Thymus (tissue), 11 donors: ENCODE measurements at regions not wholly inside any gene's neighbourhood (a gene's known extent, or its start where the extent isn't known, plus 50 kb on each side); places are given as distances from the start of the nearest gene placed in this dataset.
"Not testable (repeated sequence)": the region's sequence is repeated elsewhere in the genome, so short reads cannot be mapped to it uniquely, and the experiment has no call there.

Source experiments
- DNase-seq, 9 donors: peaks; one replicate each; pipeline ENCODE4 v3.0.0-alpha.2; 2013; ENCODE audit warnings: low spot score in 9 of 9, low read depth in 6 of 9, missing footprints in 1 of 9
- H3K27ac ChIP-seq, 2 donors: one replicate each; pipeline ENCODE4 v1.5.1; 2013; ENCODE audit warnings: control low read depth in 1 of 2, low read depth in 1 of 2, low read length in 1 of 2, mild to moderate bottlenecking in 1 of 2, moderate library complexity in 1 of 2
- H3K27me3 ChIP-seq, 2 donors: one replicate each; pipeline ENCODE4 v1.5.1; 2013; ENCODE audit warnings: low read length in 1 of 2; ENCODE audit not compliant: control insufficient read depth in 2 of 2, insufficient read depth in 1 of 2
- H3K36me3 ChIP-seq, 2 donors: one replicate each; pipeline ENCODE4 v1.5.1; 2013; ENCODE audit warnings: low read length in 1 of 2, mild to moderate bottlenecking in 1 of 2, moderate library complexity in 1 of 2; ENCODE audit not compliant: control insufficient read depth in 2 of 2, insufficient read depth in 2 of 2
- H3K4me1 ChIP-seq, 2 donors: one replicate each; pipeline ENCODE4 v1.5.1; 2013; ENCODE audit warnings: low read length in 2 of 2; ENCODE audit not compliant: control insufficient read depth in 2 of 2, insufficient read depth in 2 of 2
- H3K4me3 ChIP-seq, 2 donors: one replicate each; pipeline ENCODE4 v1.5.1; 2013; ENCODE audit warnings: low read length in 2 of 2, control low read depth in 1 of 2, mild to moderate bottlenecking in 1 of 2
- H3K9me3 ChIP-seq, 2 donors: one replicate each; pipeline ENCODE4 v1.5.1; 2013; ENCODE audit warnings: low read length in 1 of 2, mild to moderate bottlenecking in 1 of 2; ENCODE audit not compliant: control insufficient read depth in 2 of 2, insufficient read depth in 1 of 2
- WGBS: extraction: QIAGEN DNeasy Blood & Tissue Kit; methylation state at CpG from one replicate; pipeline ENCODE4 v1.1.7; 2013; 5-methylcytosine and 5-hydroxymethylcytosine counted together
- donor health status: healthy.

DNA sequence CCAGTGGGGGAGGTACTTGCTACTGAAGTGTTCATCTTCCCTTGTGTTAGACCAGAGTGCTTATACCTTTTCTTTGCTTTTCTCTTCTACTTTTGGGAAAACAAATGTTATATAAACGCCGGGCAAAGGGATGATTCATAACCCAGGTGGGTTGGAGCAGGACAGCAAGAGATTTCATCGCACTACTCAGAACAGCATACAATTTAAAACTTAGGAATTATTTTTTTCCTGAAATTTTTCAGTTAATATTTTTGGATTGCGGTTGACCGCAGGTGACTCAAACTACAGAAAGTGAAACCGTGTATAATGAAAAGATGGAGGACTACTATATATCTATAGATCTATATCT is 270.0 kb upstream of the RGMA start:
- H3K4me3 ChIP-seq: no peak overlapping the region

DNA sequence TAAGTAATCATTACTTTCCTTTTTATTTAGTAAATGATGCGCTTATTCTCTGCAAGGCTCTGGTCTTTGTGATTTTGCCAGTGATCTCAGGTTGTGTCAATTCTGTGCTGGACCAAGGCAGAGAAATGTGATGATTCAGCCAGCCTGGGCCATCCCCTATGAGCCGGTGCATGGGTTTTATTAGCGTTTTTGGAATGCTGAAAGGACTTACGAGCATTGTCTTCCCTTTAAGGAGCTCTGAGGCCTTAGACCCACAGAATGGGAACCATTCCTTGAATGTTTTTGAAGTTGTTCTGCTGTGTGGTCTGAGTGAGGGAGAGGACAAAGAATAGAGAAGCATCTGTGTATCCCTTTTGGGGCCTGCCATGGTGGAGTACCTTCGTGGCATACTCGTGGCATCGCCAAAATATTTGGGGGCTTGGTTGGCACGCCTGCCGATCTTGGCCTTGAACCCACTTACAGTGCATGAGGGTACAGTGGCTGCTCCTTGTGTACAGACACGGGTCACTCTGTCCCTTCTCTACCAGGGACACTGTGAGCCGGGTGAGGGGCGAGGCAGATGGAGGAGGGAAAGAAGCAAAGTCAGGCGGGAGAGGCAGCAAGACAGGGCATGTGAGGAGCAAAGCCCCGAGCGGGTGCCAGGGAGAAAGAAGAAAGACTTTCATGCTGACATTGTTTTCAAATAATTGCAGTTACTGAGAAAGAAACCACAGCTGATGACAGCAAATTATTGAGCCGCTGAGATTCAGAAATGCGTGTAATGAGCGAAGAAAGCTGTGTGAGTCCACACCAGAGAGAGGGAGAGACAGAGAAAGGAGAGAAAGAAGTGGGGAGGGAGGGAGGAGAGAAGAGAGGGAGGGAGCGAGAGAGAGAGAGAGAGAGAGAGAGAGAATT is 269.4 kb upstream of the RGMA start:
- Histone ChIP-seq H3K27ac (no peak overlapping the region), H3K27me3 (no peaks in the 10 kb centered on the region), H3K4me3 (no peak overlapping the region), H3K4me1 (peaks cover 0 to 6% of the 10 kb centered on the region in 2 donors), H3K9me3 (peaks cover 0 to 2% of the 10 kb centered on the region in 2 donors), H3K36me3 (no peaks in the 10 kb centered on the region)
- WGBS: 93% methylated on average over 19 of the region's 19 CpGs
- no peak for DNase-seq

More for the DNA sequence above, 270.0 kb upstream of the RGMA start:
- H3K27me3 ChIP-seq: no peaks in the 10 kb centered on the region
- H3K27ac ChIP-seq: no peak overlapping the region
- peaks cover 0 to 6% of the 10 kb centered on the region in 2 donors for H3K4me1 ChIP-seq
- WGBS: 94% methylated on average over 6 of the region's 6 CpGs
- peaks cover 0 to 3% of the 10 kb centered on the region in 2 donors for H3K9me3 ChIP-seq
- no peaks in the 10 kb centered on the region for H3K36me3 ChIP-seq
- no peak for DNase-seq

DNA sequence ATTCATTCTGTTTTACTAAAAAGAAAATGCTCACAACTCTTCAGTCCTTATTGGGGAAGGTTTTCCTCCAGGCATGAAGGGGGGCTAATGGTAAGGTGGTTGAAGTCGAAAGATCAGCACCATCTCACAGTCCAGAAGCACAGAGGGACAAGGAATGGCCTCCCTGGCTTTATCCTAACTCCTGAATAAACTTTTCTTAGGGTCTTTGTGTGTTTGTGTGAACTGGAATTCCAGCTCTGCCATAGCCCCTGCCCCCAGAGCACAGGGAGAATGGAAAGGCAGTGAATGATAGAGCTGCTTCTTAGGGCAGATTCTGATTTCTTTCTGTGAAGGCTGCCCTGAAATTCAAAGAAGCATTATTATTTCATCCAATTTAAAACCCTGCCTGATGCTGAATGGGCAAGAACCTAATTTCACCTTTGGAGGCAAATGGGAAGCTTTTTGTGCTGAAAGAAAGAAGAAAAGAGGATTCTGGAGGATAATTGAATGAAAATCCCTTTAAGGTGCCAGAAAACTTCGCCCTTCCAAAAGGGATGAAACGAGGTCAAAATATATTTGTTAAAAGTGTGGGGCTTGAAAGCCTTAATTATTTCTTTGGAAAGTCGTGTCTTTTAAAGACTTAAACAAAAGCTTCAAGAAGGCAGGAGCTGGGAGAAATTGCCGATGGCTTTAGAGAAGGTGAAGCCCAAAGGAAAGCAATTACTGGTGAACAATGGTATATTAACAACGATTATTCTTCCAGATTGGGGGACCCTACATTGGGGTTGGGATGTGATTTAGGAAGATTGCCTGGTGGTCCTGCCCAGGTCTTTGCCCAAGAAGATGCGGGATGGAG is 259.9 kb upstream of the RGMA start:
- H3K27ac ChIP-seq: no peak overlapping the region
- DNase-seq: no peak
- no peaks in the 10 kb centered on the region for H3K27me3 ChIP-seq
- H3K9me3 ChIP-seq: no peaks in the 10 kb centered on the region
- H3K4me1 ChIP-seq: no peaks in the 10 kb centered on the region
- WGBS: 94% methylated on average over 7 of the region's 7 CpGs
- no peaks in the 10 kb centered on the region for H3K36me3 ChIP-seq
- no peak overlapping the region for H3K4me3 ChIP-seq

DNA sequence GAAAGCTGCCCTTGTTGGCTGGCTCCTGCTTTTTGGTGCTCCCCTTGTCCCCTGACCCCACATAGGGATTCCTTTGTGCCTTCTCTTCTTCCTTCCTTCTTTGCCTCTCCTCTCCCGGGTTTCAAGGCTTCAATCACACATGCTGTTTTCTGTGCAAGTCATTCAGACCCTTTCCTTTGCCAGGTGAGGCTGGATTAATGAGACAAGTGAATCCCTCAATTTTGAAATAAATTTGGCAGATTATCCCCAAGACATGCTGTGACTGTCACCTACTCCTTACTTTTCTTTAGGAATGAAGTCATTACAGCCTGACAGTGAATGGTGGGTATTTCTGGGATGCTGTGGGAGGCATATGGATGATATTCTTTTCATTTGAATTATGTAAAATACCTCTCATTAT is 259.0 kb upstream of the RGMA start:
- H3K4me3 ChIP-seq: no peak overlapping the region
- no peak for DNase-seq
- WGBS: 70% methylated on average over 1 of the region's 1 CpG
- H3K27ac ChIP-seq: no peak overlapping the region
- H3K27me3 ChIP-seq: no peaks in the 10 kb centered on the region
- no peaks in the 10 kb centered on the region for H3K36me3 ChIP-seq
- no peaks in the 10 kb centered on the region for H3K9me3 ChIP-seq
- H3K4me1 ChIP-seq: no peaks in the 10 kb centered on the region

DNA sequence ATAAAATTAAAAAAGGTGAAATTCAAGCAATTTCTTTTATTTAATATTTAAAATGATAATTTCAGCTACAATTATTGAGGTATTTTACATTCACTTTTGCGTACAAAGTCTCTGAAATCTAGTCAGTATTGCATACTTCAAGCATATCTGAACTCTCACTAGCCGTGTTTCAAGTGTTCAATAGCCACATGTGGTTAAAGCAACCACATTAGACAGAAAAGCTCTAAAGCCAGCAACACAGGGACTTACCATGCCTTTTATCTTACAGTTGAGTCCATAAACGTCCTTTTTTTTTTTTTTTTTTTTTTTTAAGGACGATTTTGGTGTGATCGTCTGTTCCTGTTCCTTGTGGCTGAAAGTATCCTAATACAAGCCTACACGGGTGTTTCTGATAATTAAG is 257.0 kb upstream of the RGMA start:
- no peak overlapping the region for H3K27ac ChIP-seq
- no peaks in the 10 kb centered on the region for H3K9me3 ChIP-seq
- no peaks in the 10 kb centered on the region for H3K36me3 ChIP-seq
- H3K4me3 ChIP-seq: no peak overlapping the region
- no peak for DNase-seq
- no peaks in the 10 kb centered on the region for H3K27me3 ChIP-seq
- WGBS: 88% methylated on average over 6 of the region's 6 CpGs
- H3K4me1 ChIP-seq: peaks cover 0 to 3% of the 10 kb centered on the region in 2 donors

DNA sequence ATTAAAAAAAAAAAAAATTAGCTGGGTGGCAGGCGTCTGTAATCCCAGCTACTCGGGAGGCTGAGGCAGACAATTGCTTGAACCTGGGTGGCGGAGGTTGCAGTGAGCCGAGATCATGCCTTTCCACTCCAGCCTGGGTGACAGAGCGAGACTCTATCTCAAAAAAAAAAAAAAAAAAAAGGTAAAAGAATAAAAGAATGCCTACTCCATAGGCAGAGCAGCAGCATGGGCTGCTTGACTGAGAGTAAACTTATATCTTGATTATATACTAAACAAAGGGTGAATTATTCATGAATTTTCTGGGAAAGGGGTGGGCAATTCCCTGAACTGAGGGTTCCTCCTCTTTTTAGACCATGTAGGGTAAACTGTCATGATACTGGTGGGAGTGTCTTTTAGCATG is 254.4 kb upstream of the RGMA start:
- H3K27ac ChIP-seq, H3K9me3 ChIP-seq, H3K27me3 ChIP-seq, H3K4me1 ChIP-seq, DNase-seq, H3K4me3 ChIP-seq, H3K36me3 ChIP-seq: not testable (repeated sequence)
- 97% methylated on average over 5 of the region's 5 CpGs for WGBS

DNA sequence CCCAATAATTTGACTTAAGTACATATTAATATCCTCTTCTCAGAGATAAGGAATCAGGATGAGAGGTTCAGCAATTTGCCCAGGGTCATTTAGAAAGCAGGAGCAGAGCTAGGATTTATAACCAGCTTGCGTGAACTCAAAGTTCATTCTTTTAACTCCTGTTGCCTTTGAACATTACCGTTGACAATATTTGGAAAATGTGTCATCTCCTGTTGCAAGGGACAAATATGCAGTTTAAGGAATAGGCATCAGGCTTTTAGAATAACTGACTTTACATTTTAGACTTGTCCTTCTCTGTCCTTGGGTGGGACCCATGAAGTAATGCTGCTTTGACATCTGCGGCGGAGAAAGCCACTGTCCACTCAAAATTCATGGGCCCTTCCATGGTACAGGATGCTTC is 252.2 kb upstream of the RGMA start:
- DNase-seq: no peak
- no peaks in the 10 kb centered on the region for H3K27me3 ChIP-seq
- over 99% methylated on average over 4 of the region's 4 CpGs for WGBS
- no peak overlapping the region for H3K4me3 ChIP-seq
- H3K9me3 ChIP-seq: no peaks in the 10 kb centered on the region
- no peak overlapping the region for H3K27ac ChIP-seq
- no peaks in the 10 kb centered on the region for H3K36me3 ChIP-seq
- peaks cover 0 to 3% of the 10 kb centered on the region in 2 donors for H3K4me1 ChIP-seq

DNA sequence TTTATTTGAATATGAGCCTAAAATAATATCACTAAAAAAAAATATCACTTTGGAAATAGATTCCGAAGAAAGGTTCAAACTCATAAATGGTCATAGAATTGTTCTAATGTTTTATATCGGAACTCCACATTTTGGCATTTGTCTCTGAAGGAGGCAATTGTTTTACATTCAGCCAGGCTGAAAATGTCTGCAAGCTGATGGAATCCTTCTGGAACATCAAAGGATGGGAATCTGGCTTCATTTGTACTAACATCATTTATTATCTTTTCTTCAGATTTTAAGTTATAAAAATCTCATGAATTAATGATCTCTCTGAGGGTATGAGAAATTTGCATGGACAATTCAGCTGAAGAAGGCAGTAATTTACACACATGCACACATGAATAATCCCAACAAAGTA is 251.4 kb upstream of the RGMA start:
- no peak overlapping the region for H3K27ac ChIP-seq
- WGBS: 97% methylated on average over 2 of the region's 2 CpGs
- peaks cover 0 to 3% of the 10 kb centered on the region in 2 donors for H3K4me1 ChIP-seq
- H3K4me3 ChIP-seq: no peak overlapping the region
- H3K36me3 ChIP-seq: no peaks in the 10 kb centered on the region
- no peaks in the 10 kb centered on the region for H3K9me3 ChIP-seq
- DNase-seq: no peak
- no peaks in the 10 kb centered on the region for H3K27me3 ChIP-seq

DNA sequence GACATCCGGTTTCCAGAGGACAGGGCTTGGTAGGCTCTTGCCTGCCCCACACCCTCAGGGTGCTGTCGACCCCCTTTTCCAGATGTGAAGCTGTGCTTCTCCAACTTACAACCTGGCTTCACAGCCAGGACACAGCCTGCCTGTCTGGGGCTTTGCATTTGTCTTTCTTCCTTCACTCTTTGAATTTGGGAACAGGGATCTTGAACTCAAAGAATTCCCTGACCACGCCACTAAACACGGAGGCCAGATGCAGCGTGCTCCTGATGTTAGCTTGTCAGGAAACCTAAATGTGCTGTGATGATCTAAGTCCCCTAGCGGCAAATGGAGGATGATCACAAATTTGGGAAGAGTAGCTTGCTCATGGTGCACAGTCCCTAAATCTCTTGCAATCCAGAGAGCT is 244.8 kb upstream of the RGMA start:
- no peak overlapping the region for H3K4me3 ChIP-seq
- peaks cover 0 to 5% of the 10 kb centered on the region in 2 donors for H3K9me3 ChIP-seq
- peaks cover 0 to 36% of the 10 kb centered on the region in 2 donors for H3K4me1 ChIP-seq
- DNase-seq: peak in 4 of 9 donors; percentile 28 to 58 (median 30)
- H3K27me3 ChIP-seq: peaks cover 0 to 5% of the 10 kb centered on the region in 2 donors
- 28% methylated on average over 6 of the region's 6 CpGs for WGBS
- H3K36me3 ChIP-seq: no peaks in the 10 kb centered on the region
- no peak overlapping the region for H3K27ac ChIP-seq
